ENCODE measurements at regions not wholly inside any gene's neighbourhood (a gene's known extent, or its start where the extent isn't known, plus 50 kb on each side); places are given as distances from the start of the nearest gene placed in this dataset.

- no peak overlapping the region for H3K4me3 ChIP-seq (ENCODE audit: low read depth, poor library complexity, severe bottlenecking)
- intact Hi-C loops (cut with DNase I; ENCODE audit: low total_unique reads), result no loop called here
- no peak for TF ChIP-seq POLR2A (IDR thresholded peaks at IDR 0.05)
- TF ChIP-seq CTCF (IDR thresholded peaks at IDR 0.05), result no peak
- 44 to 47% methylated on average over 1 of the region's 1 CpG for WGBS, 2 donors
- DNase-seq (ENCODE audit: low spot score in 2 of 2), result no peak
These were observed 98.5 kb upstream of the ABCA1 start for GRCh38 chr9:105026451-105026850.

GRCh38 chr9:105027084-105027483, 99.1 kb upstream of the ABCA1 start:
- DNase-seq (ENCODE audit: low spot score in 2 of 2), result no peak
- no peak overlapping the region for H3K4me3 ChIP-seq (ENCODE audit: low read depth, poor library complexity, severe bottlenecking)
- WGBS, 2 donors, result 75 to 93% methylated on average over 2 of the region's 2 CpGs
- intact Hi-C loops (cut with DNase I; ENCODE audit: low total_unique reads), result no loop called here
- TF ChIP-seq POLR2A (IDR thresholded peaks at IDR 0.05) (no peak), CTCF (IDR thresholded peaks at IDR 0.05) (no peak)

GRCh38 chr9:105030285-105030684, 102.3 kb upstream of the ABCA1 start:
- TF ChIP-seq CTCF (IDR thresholded peaks at IDR 0.05) (no peak), POLR2A (IDR thresholded peaks at IDR 0.05) (no peak)
- H3K4me3 ChIP-seq (ENCODE audit: low read depth, poor library complexity, severe bottlenecking), result no peak overlapping the region
- intact Hi-C loops (cut with DNase I; ENCODE audit: low total_unique reads), result no loop called here
- 75 to 77% methylated on average over 3 of the region's 3 CpGs for WGBS, 2 donors
- DNase-seq (ENCODE audit: low spot score in 2 of 2), result no peak

GRCh38 chr9:105037139-105037538, 109.2 kb upstream of the ABCA1 start:
- 83 to 100% methylated on average over 1 of the region's 1 CpG for WGBS, 2 donors
- TF ChIP-seq POLR2A (IDR thresholded peaks at IDR 0.05), result no peak
- no peak for TF ChIP-seq CTCF (IDR thresholded peaks at IDR 0.05)
- intact Hi-C loops (cut with DNase I; ENCODE audit: low total_unique reads), result no loop called here
- H3K4me3 ChIP-seq (ENCODE audit: low read depth, poor library complexity, severe bottlenecking), result no peak overlapping the region
- no peak for DNase-seq (ENCODE audit: low spot score in 2 of 2)

- intact Hi-C loops (cut with DNase I; ENCODE audit: low total_unique reads), result no loop called here
- 52 to 89% methylated on average over 3 of the region's 3 CpGs for WGBS, 2 donors
- DNase-seq (ENCODE audit: low spot score in 2 of 2), result no peak
- no peak overlapping the region for H3K4me3 ChIP-seq (ENCODE audit: low read depth, poor library complexity, severe bottlenecking)
- TF ChIP-seq POLR2A (IDR thresholded peaks at IDR 0.05), result no peak
These were observed 110.1 kb upstream of the ABCA1 start for GRCh38 chr9:105038051-105038450.

GRCh38 chr9:105039175-105039799, 111.3 kb upstream of the ABCA1 start:
- no peak for TF ChIP-seq POLR2A (IDR thresholded peaks at IDR 0.05)
- no peak for TF ChIP-seq CTCF (IDR thresholded peaks at IDR 0.05)
- intact Hi-C loops (cut with DNase I; ENCODE audit: low total_unique reads), result no loop called here
- 47 to 54% methylated on average over 3 of the region's 3 CpGs for WGBS, 2 donors
- no peak for DNase-seq (ENCODE audit: low spot score in 2 of 2)
- H3K4me3 ChIP-seq (ENCODE audit: low read depth, poor library complexity, severe bottlenecking), result no peak overlapping the region

Measured in lower leg skin (tissue), 4 donors.